ENCODE measurements at regions not wholly inside any gene's neighbourhood (a gene's known extent, or its start where the extent isn't known, plus 50 kb on each side); places are given as distances from the start of the nearest gene placed in this dataset.
"Not testable (repeated sequence)": the region's sequence is repeated elsewhere in the genome, so short reads cannot be mapped to it uniquely, and the experiment has no call there.

DNA sequence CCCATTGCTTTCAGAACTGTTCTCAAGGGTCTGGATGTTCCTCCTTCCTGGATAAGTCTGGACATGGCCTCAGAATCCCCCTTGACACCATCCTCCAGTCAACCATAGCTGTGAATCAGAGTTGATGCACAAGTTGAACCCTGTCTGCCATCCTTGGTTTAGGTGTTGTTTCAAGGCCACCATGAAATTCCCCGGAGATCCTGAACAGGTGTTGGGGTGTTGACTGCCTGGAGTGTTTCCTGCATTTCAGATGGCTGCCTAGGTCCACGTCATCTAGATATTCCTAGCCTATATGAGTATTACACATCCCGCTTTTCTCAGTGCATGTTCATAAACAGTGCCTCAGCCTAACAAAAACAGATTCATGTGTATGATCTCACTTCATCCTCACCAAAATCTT lies 86.7 kb upstream of the PWP1 start:
- POLR2A ChIA-PET, result no interaction called here
- Histone ChIP-seq H3K36me3 (ENCODE audit: control insufficient read depth in 4 of 4, insufficient read depth in 4 of 4, low read length in 3 of 4) (peaks cover 0 to 4% (median under 1%) of the 10 kb centered on the region in 4 experiments), H3K27ac (ENCODE audit: insufficient read depth in 1 of 2, low read depth in 1 of 2, low read length in 2 of 2, poor library complexity in 1 of 2, severe bottlenecking in 2 of 2) (no peak overlapping the region), H3K27me3 (replicated peaks in 2 of 5; ENCODE audit: control insufficient read depth in 4 of 5, insufficient read depth in 5 of 5, low read length in 4 of 5) (no peaks in the 10 kb centered on the region), H3K9me3 (ENCODE audit: control extremely low read depth in 1 of 5, control insufficient read depth in 4 of 5, insufficient read depth in 2 of 5, low read depth in 1 of 5, low read length in 4 of 5) (peaks cover 0 to 4% (median 3%) of the 10 kb centered on the region in 5 experiments), H3K4me1 (ENCODE audit: control extremely low read depth in 1 of 4, control insufficient read depth in 4 of 4, insufficient read depth in 4 of 4, low read length in 3 of 4) (no peaks in the 10 kb centered on the region), H3K4me3 (ENCODE audit: control insufficient read depth in 1 of 7, extremely low read depth in 1 of 7, insufficient read depth in 4 of 7, low read depth in 2 of 7, low read length in 6 of 7) (no peak overlapping the region)
- CTCF ChIA-PET, result interaction anchor here (0.7 to 2.5 kb wide), 6 partner anchors 9 to 467 kb away, joined by 3 to 18 read pairs (median 6); no protein-coding TSS in a partner anchor
- 100% methylated on average over 3 of the region's 3 CpGs for WGBS (ENCODE audit: insufficient coverage)
- DNase-seq, result no peak

DNA sequence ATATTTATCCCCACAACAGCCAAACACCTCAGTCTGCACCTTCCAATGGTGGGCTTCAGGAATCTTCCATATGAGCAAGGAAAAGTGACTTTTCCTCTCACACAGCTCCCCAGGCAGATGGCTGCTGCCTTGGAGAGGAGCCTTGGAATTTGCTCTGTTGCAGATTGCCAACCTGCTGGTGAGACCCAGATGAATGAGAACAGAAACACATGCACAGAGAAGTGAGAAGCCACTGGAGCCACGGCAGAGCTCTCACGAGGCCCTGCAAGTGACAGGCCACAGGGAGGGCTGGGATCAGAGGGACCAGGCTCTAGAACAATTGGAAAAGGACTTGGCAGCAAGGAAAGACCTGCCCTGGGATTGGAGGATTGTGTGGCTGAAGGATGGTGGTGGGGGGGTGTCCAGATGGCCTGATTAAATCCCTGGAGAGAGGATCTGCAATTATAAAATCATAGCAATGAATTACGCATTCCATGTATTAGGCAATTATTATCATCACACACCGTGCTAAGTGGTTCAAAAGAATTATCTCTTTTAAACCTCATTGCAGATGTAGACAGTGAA lies 84.9 kb upstream of the PWP1 start:
- 90% methylated on average over 2 of the region's 4 CpGs for WGBS (ENCODE audit: insufficient coverage)
- POLR2A ChIA-PET, result no interaction called here
- CTCF ChIA-PET, result interaction anchor here (0.7 to 1.8 kb wide), 3 partner anchors 8 to 470 kb away, joined by 3 to 6 read pairs (median 3); no protein-coding TSS in a partner anchor
- peaks cover 0 to 4% (median 0%) of the 10 kb centered on the region in 4 experiments for H3K36me3 ChIP-seq (ENCODE audit: control insufficient read depth in 4 of 4, insufficient read depth in 4 of 4, low read length in 3 of 4)
- H3K27me3 ChIP-seq (replicated peaks in 2 of 5; ENCODE audit: control insufficient read depth in 4 of 5, insufficient read depth in 5 of 5, low read length in 4 of 5), result no peaks in the 10 kb centered on the region
- no peak overlapping the region for H3K27ac ChIP-seq (ENCODE audit: insufficient read depth in 1 of 2, low read depth in 1 of 2, low read length in 2 of 2, poor library complexity in 1 of 2, severe bottlenecking in 2 of 2)
- no peak for DNase-seq
- peaks cover 0 to 3% (median 0%) of the 10 kb centered on the region in 5 experiments for H3K9me3 ChIP-seq (ENCODE audit: control extremely low read depth in 1 of 5, control insufficient read depth in 4 of 5, insufficient read depth in 2 of 5, low read depth in 1 of 5, low read length in 4 of 5)
- H3K4me1 ChIP-seq (ENCODE audit: control extremely low read depth in 1 of 4, control insufficient read depth in 4 of 4, insufficient read depth in 4 of 4, low read length in 3 of 4), result no peaks in the 10 kb centered on the region
- H3K4me3 ChIP-seq (ENCODE audit: control insufficient read depth in 1 of 7, extremely low read depth in 1 of 7, insufficient read depth in 4 of 7, low read depth in 2 of 7, low read length in 6 of 7), result no peak overlapping the region

DNA sequence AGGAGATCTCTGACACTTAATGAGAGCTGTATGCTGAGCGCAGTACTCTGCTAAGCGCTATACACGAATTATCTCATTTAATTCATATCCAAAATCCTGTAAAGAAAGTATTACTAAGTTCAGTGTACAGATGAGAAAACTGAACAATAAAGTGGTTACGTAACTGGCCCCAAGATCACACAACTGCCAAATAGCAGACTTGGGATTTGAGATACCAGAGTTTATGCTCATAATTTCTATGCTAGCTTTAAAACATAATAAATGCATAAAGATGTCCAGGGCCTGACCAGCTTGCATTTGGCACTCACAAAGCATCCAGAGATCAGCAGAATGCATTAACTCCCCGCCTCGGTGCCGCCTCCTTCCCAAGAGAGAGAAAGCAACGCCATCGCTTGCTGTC lies 83.2 kb upstream of the PWP1 start:
- ChIA-PET POLR2A (no interaction called here), CTCF (interaction anchor here (1.4 kb wide), 1 partner anchor 471 kb away, joined by 7 read pairs; no protein-coding TSS in a partner anchor)

DNA sequence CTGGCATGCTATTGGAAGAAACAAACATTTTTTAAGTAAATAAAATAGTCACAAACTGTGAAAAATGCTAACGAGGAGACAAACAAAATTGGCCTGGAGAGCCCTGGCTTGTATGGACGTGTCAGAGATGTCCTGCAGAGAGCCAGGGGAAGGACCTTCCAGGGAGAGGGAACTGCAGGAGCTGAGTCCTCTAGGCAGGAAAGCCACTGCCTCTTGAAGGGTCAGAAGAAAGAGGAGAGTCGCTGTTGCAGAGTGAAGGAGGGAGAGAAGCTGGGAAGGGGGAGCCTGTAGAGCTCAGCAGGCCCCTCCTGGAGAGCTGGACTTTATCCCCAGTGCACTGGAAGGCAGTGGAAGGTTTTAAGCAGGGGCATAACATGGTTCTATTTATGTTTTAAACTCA lies 80.3 kb upstream of the PWP1 start:
- no peak for DNase-seq
- Histone ChIP-seq H3K4me3 (ENCODE audit: control insufficient read depth in 1 of 7, extremely low read depth in 1 of 7, insufficient read depth in 4 of 7, low read depth in 2 of 7, low read length in 6 of 7) (no peak overlapping the region), H3K4me1 (ENCODE audit: control extremely low read depth in 1 of 4, control insufficient read depth in 4 of 4, insufficient read depth in 4 of 4, low read length in 3 of 4) (no peaks in the 10 kb centered on the region), H3K27ac (ENCODE audit: insufficient read depth in 1 of 2, low read depth in 1 of 2, low read length in 2 of 2, poor library complexity in 1 of 2, severe bottlenecking in 2 of 2) (no peak overlapping the region), H3K9me3 (ENCODE audit: control extremely low read depth in 1 of 5, control insufficient read depth in 4 of 5, insufficient read depth in 2 of 5, low read depth in 1 of 5, low read length in 4 of 5) (no peaks in the 10 kb centered on the region), H3K27me3 (replicated peaks in 2 of 5; ENCODE audit: control insufficient read depth in 4 of 5, insufficient read depth in 5 of 5, low read length in 4 of 5) (no peaks in the 10 kb centered on the region), H3K36me3 (ENCODE audit: control insufficient read depth in 4 of 4, insufficient read depth in 4 of 4, low read length in 3 of 4) (peaks cover 0 to 4% (median 0%) of the 10 kb centered on the region in 4 experiments)
- ChIA-PET CTCF (interaction anchor here (0.7 to 10.0 kb wide), 15 partner anchors 8 to 493 kb away, joined by 3 to 256 read pairs (median 4); no protein-coding TSS in a partner anchor), POLR2A (no interaction called here)
- 83% methylated on average over 3 of the region's 3 CpGs for WGBS (ENCODE audit: insufficient coverage)

More for the DNA sequence above, 83.2 kb upstream of the PWP1 start:
- no peak overlapping the region for H3K4me3 ChIP-seq (ENCODE audit: control insufficient read depth in 1 of 7, extremely low read depth in 1 of 7, insufficient read depth in 4 of 7, low read depth in 2 of 7, low read length in 6 of 7)
- H3K36me3 ChIP-seq (ENCODE audit: control insufficient read depth in 4 of 4, insufficient read depth in 4 of 4, low read length in 3 of 4), result peaks cover 0 to 4% (median 0%) of the 10 kb centered on the region in 4 experiments
- H3K27me3 ChIP-seq (replicated peaks in 2 of 5; ENCODE audit: control insufficient read depth in 4 of 5, insufficient read depth in 5 of 5, low read length in 4 of 5), result no peaks in the 10 kb centered on the region
- no peak overlapping the region for H3K27ac ChIP-seq (ENCODE audit: insufficient read depth in 1 of 2, low read depth in 1 of 2, low read length in 2 of 2, poor library complexity in 1 of 2, severe bottlenecking in 2 of 2)
- H3K4me1 ChIP-seq (ENCODE audit: control extremely low read depth in 1 of 4, control insufficient read depth in 4 of 4, insufficient read depth in 4 of 4, low read length in 3 of 4), result no peaks in the 10 kb centered on the region
- DNase-seq, result no peak
- peaks cover 0 to 2% (median 0%) of the 10 kb centered on the region in 5 experiments for H3K9me3 ChIP-seq (ENCODE audit: control extremely low read depth in 1 of 5, control insufficient read depth in 4 of 5, insufficient read depth in 2 of 5, low read depth in 1 of 5, low read length in 4 of 5)
- WGBS (ENCODE audit: insufficient coverage), result 93% methylated on average over 5 of the region's 9 CpGs

DNA sequence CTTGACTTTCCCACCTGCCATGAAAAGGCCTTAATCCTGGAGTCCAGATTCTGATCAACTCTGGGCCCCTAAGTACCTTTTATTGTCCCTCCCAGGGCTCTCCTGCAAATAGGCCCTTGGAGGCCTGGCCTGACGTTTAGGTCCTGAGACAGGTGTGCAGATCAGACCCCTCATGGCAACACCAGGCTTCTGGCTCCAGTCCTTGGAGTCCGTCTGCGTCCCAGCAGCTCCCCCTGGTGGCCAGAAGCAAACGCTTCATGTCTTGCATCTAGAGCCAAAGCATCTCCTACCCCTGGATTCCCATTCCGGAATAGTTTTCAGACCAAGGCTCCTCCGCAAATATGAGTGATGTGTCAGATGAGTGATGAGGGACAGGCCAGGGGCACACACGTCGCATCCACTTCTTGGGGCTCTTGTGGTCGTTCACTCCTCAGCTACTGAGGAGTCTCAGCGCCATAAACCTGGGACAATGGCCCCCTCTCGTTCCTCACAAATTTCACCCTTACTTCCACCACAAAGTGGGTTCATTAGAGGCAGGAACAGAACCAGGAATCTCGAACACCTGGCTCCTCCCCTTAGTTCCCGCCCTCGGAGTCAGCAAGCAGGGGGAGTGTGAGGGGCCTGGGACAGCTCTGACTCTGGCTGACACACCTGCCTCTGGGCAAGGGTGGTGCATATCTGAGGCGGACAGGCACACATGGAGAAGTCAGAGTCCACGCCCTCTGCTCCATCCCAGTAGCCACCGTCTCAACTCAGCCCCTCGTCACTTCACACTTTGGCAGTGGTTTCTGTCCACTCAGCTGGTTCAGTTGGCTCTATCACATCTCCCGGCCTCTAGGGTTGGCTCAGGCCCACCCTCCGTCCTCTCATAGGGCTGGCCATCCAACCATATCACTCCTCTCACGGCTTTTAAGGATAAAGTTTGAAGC lies 77.9 kb upstream of the PWP1 start:
- no peaks in the 10 kb centered on the region for H3K4me1 ChIP-seq (ENCODE audit: control extremely low read depth in 1 of 4, control insufficient read depth in 4 of 4, insufficient read depth in 4 of 4, low read length in 3 of 4)
- no peaks in the 10 kb centered on the region for H3K27me3 ChIP-seq (replicated peaks in 2 of 5; ENCODE audit: control insufficient read depth in 4 of 5, insufficient read depth in 5 of 5, low read length in 4 of 5)
- ChIA-PET CTCF (interaction anchor here (0.7 to 10.0 kb wide), 21 partner anchors 7 to 528 kb away, joined by 3 to 256 read pairs (median 4); no protein-coding TSS in a partner anchor), POLR2A (no interaction called here)
- DNase-seq, result peak; percentile 70 to 87 (median 77)
- no peaks in the 10 kb centered on the region for H3K9me3 ChIP-seq (ENCODE audit: control extremely low read depth in 1 of 5, control insufficient read depth in 4 of 5, insufficient read depth in 2 of 5, low read depth in 1 of 5, low read length in 4 of 5)
- H3K36me3 ChIP-seq (ENCODE audit: control insufficient read depth in 4 of 4, insufficient read depth in 4 of 4, low read length in 3 of 4), result peaks cover 0 to 2% (median 0%) of the 10 kb centered on the region in 4 experiments
- H3K4me3 ChIP-seq (ENCODE audit: control insufficient read depth in 1 of 7, extremely low read depth in 1 of 7, insufficient read depth in 4 of 7, low read depth in 2 of 7, low read length in 6 of 7), result no peak overlapping the region
- 78% methylated on average over 13 of the region's 21 CpGs for WGBS (ENCODE audit: insufficient coverage)
- H3K27ac ChIP-seq (ENCODE audit: insufficient read depth in 1 of 2, low read depth in 1 of 2, low read length in 2 of 2, poor library complexity in 1 of 2, severe bottlenecking in 2 of 2), result no peak overlapping the region

DNA sequence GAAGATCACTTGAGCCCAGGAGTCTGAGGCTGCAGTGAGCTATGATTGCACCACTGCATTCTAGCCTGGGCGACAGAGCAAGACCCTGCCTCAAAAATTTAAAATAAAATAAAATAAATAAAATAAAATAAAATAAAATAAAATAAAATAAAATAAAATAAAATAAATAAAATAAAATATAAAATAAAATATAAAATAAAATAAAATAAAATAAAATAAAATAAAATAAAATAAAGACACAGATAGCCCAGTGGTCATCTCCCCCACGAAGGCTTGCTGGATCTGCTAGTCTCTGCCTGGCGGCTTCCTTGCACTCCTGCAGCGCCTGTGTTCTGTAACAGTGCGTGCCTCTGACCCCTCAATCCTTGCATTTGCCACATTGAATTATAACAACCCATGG lies 76.8 kb upstream of the PWP1 start:
- POLR2A ChIA-PET, result interaction anchor here (0.6 kb wide), 1 partner anchor 14 kb away, joined by 3 read pairs; no protein-coding TSS in a partner anchor
- DNase-seq, result not testable (repeated sequence)
- 82% methylated on average over 3 of the region's 5 CpGs for WGBS (ENCODE audit: insufficient coverage)

More for the DNA sequence above, 76.8 kb upstream of the PWP1 start:
- not testable (repeated sequence) for H3K4me1 ChIP-seq (ENCODE audit: control extremely low read depth in 1 of 4, control insufficient read depth in 4 of 4, insufficient read depth in 4 of 4, low read length in 3 of 4); H3K36me3 ChIP-seq (ENCODE audit: control insufficient read depth in 4 of 4, insufficient read depth in 4 of 4, low read length in 3 of 4); H3K4me3 ChIP-seq (ENCODE audit: control insufficient read depth in 1 of 7, extremely low read depth in 1 of 7, insufficient read depth in 4 of 7, low read depth in 2 of 7, low read length in 6 of 7); H3K27ac ChIP-seq (ENCODE audit: insufficient read depth in 1 of 2, low read depth in 1 of 2, low read length in 2 of 2, poor library complexity in 1 of 2, severe bottlenecking in 2 of 2); H3K27me3 ChIP-seq (replicated peaks in 2 of 5; ENCODE audit: control insufficient read depth in 4 of 5, insufficient read depth in 5 of 5, low read length in 4 of 5); H3K9me3 ChIP-seq (ENCODE audit: control extremely low read depth in 1 of 5, control insufficient read depth in 4 of 5, insufficient read depth in 2 of 5, low read depth in 1 of 5, low read length in 4 of 5)
- CTCF ChIA-PET, result interaction anchor here (0.8 to 10.0 kb wide), 11 partner anchors 8 to 504 kb away, joined by 3 to 256 read pairs (median 5); no protein-coding TSS in a partner anchor

Data from common myeloid progenitor, CD34-positive (primary cell).